Activated CD4-positive, alpha-beta memory T cell treated with anti-CD3 and anti-CD28 coated beads for 36 hours (primary cell): ENCODE measurements at regions not wholly inside any gene's neighbourhood (a gene's known extent, or its start where the extent isn't known, plus 50 kb on each side); places are given as distances from the start of the nearest gene placed in this dataset.
A peak's percentile ranks its signal among the peaks of the same experiment; 100 is the strongest.

Experiments
- CTCF ChIA-PET: fragments of 350-600 bp; sonication (Branson Sonifier 250); formaldehyde crosslinking; loops from one replicate; lab custom pipeline; 2021; ENCODE audit warnings: antibody characterized with exemption, inconsistent platforms; lab: Charles Lee
- POLR2A ChIA-PET: fragments of 350-600 bp; sonication (Branson Sonifier 250); formaldehyde crosslinking; loops from one replicate; lab custom pipeline; 2021; ENCODE audit warnings: antibody characterized with exemption; lab: Charles Lee
- DNase-seq: peaks from one replicate; pipeline ENCODE4 v3.0.0-alpha.2; 2020
- H3K27ac Mint-ChIP-seq: one replicate; pipeline ENCODE4 v1.8.0; 2021; ENCODE audit warnings: mixed read lengths
- H3K27me3 Mint-ChIP-seq: one replicate; pipeline ENCODE4 v1.8.0; 2021; ENCODE audit warnings: mixed read lengths
- H3K36me3 Mint-ChIP-seq: one replicate; pipeline ENCODE4 v1.8.0; 2021; ENCODE audit warnings: mixed read lengths
- H3K4me1 Mint-ChIP-seq: one replicate; pipeline ENCODE4 v1.8.0; 2021; ENCODE audit warnings: low read depth, mixed read lengths
- H3K4me3 Mint-ChIP-seq: one replicate; pipeline ENCODE4 v1.8.0; 2021; ENCODE audit warnings: mild to moderate bottlenecking, mixed read lengths
- H3K9me3 Mint-ChIP-seq: one replicate; pipeline ENCODE4 v1.8.0; 2021; ENCODE audit warnings: mixed read lengths
- intact Hi-C: fragments of 100-400 bp; cut with micrococcal nuclease; formaldehyde crosslinking; loops from one replicate; pipeline ENCODE4 v1.15.1; 2023

GRCh38 chr1:221439008-221439746 lies 302.7 kb downstream of the DUSP10 start:
- Mint-ChIP-seq H3K4me1 (peaks cover 34% of the 10 kb centered on the region), H3K4me3 (peak overlapping the region; percentile 6), H3K36me3 (no peaks in the 10 kb centered on the region), H3K27ac (peak overlapping the region; percentile 81), H3K27me3 (peaks cover 5% of the 10 kb centered on the region), H3K9me3 (no peaks in the 10 kb centered on the region)
- POLR2A ChIA-PET, result interaction anchor here (0.7 to 1.4 kb wide), 4 partner anchors 269 to 390 kb away, joined by 3 to 6 read pairs (median 4); no protein-coding TSS in a partner anchor
- DNase-seq, result peak; percentile 86
- CTCF ChIA-PET, result interaction anchor here (0.7 to 1.5 kb wide), 5 partner anchors 7 to 355 kb away, joined by 3 to 4 read pairs (median 3); no protein-coding TSS in a partner anchor
- intact Hi-C loops, result loop anchor here (1.0 to 10.0 kb wide), 8 partner anchors 144 to 560 kb away; partner anchors contain the start of genes DUSP10 and HLX

- ChIA-PET CTCF (interaction anchor here (1.2 to 1.5 kb wide), 4 partner anchors 8 to 355 kb away, joined by 3 to 4 read pairs (median 3); no protein-coding TSS in a partner anchor), POLR2A (interaction anchor here (1.1 to 1.4 kb wide), 5 partner anchors 256 to 390 kb away, joined by 3 to 6 read pairs (median 3); no protein-coding TSS in a partner anchor)
- H3K27me3 Mint-ChIP-seq, result peaks cover 6% of the 10 kb centered on the region
- peaks cover 32% of the 10 kb centered on the region for H3K4me1 Mint-ChIP-seq
- H3K36me3 Mint-ChIP-seq, result no peaks in the 10 kb centered on the region
- peak; percentile 67 for DNase-seq
- intact Hi-C loops, result loop anchor here (1.0 to 10.0 kb wide), 13 partner anchors 9 to 561 kb away; partner anchors contain the start of genes DUSP10 and HLX
- no peaks in the 10 kb centered on the region for H3K9me3 Mint-ChIP-seq
- H3K4me3 Mint-ChIP-seq, result no peak overlapping the region
- H3K27ac Mint-ChIP-seq, result peak overlapping the region; percentile 81
Observed at GRCh38 chr1:221439747-221440501, 302.0 kb downstream of the DUSP10 start.

GRCh38 chr1:221440658-221441057 lies 301.2 kb downstream of the DUSP10 start:
- POLR2A ChIA-PET, result interaction anchor here (1.1 to 1.4 kb wide), 3 partner anchors 255 to 389 kb away, joined by 3 to 6 read pairs (median 3); no protein-coding TSS in a partner anchor
- H3K27ac Mint-ChIP-seq, result peak overlapping the region; percentile 81
- H3K27me3 Mint-ChIP-seq, result peaks cover 6% of the 10 kb centered on the region
- H3K4me1 Mint-ChIP-seq, result peaks cover 28% of the 10 kb centered on the region
- DNase-seq, result no peak
- no peaks in the 10 kb centered on the region for H3K9me3 Mint-ChIP-seq
- intact Hi-C loops, result loop anchor here (1.0 to 5.0 kb wide), 5 partner anchors 9 to 352 kb away; no protein-coding TSS in a partner anchor
- H3K4me3 Mint-ChIP-seq, result no peak overlapping the region
- no peaks in the 10 kb centered on the region for H3K36me3 Mint-ChIP-seq
- CTCF ChIA-PET, result interaction anchor here (1.5 kb wide), 1 partner anchor 9 kb away, joined by 4 read pairs; no protein-coding TSS in a partner anchor

GRCh38 chr1:221442056-221442455 lies 299.8 kb downstream of the DUSP10 start:
- no peak overlapping the region for H3K27ac Mint-ChIP-seq
- POLR2A ChIA-PET, result no interaction called here
- no peaks in the 10 kb centered on the region for H3K36me3 Mint-ChIP-seq
- CTCF ChIA-PET, result no interaction called here
- intact Hi-C loops, result loop anchor here (5.0 kb wide), 1 partner anchor 350 kb away; no protein-coding TSS in a partner anchor
- peaks cover 28% of the 10 kb centered on the region for H3K4me1 Mint-ChIP-seq
- no peak for DNase-seq
- H3K4me3 Mint-ChIP-seq, result no peak overlapping the region
- no peaks in the 10 kb centered on the region for H3K9me3 Mint-ChIP-seq
- peaks cover 10% of the 10 kb centered on the region for H3K27me3 Mint-ChIP-seq

GRCh38 chr1:221444346-221444745 lies 297.5 kb downstream of the DUSP10 start:
- Mint-ChIP-seq H3K9me3 (no peaks in the 10 kb centered on the region), H3K4me1 (peaks cover 18% of the 10 kb centered on the region), H3K27ac (no peak overlapping the region), H3K36me3 (no peaks in the 10 kb centered on the region), H3K27me3 (peaks cover 10% of the 10 kb centered on the region), H3K4me3 (no peak overlapping the region)
- DNase-seq, result no peak
- CTCF ChIA-PET, result interaction anchor here (2.5 kb wide), 1 partner anchor 9 kb away, joined by 8 read pairs; no protein-coding TSS in a partner anchor
- POLR2A ChIA-PET, result no interaction called here
- intact Hi-C loops, result loop anchor here (5.0 kb wide), 1 partner anchor 348 kb away; no protein-coding TSS in a partner anchor

- intact Hi-C loops, result loop anchor here (1.0 kb wide), 1 partner anchor 8 kb away; no protein-coding TSS in a partner anchor
- Mint-ChIP-seq H3K27me3 (peaks cover 9% of the 10 kb centered on the region), H3K4me3 (no peak overlapping the region), H3K9me3 (no peaks in the 10 kb centered on the region), H3K27ac (no peak overlapping the region), H3K4me1 (peaks cover 14% of the 10 kb centered on the region), H3K36me3 (no peaks in the 10 kb centered on the region)
- CTCF ChIA-PET, result interaction anchor here (0.8 to 1.6 kb wide), 3 partner anchors 10 to 1006 kb away, joined by 3 read pairs; no protein-coding TSS in a partner anchor
- POLR2A ChIA-PET, result no interaction called here
- DNase-seq, result no peak
Observed at GRCh38 chr1:221448585-221449175, 293.2 kb downstream of the DUSP10 start.

GRCh38 chr1:221449194-221449593 lies 292.7 kb downstream of the DUSP10 start:
- CTCF ChIA-PET, result interaction anchor here (0.8 to 1.6 kb wide), 3 partner anchors 10 to 1006 kb away, joined by 3 read pairs; no protein-coding TSS in a partner anchor
- intact Hi-C loops, result loop anchor here (1.0 kb wide), 1 partner anchor 9 kb away; no protein-coding TSS in a partner anchor
- H3K4me3 Mint-ChIP-seq, result no peak overlapping the region

GRCh38 chr1:221449801-221450470 lies 292.0 kb downstream of the DUSP10 start:
- intact Hi-C loops, result loop anchor here (1.0 kb wide), 1 partner anchor 10 kb away; no protein-coding TSS in a partner anchor
- peak; percentile 25 for DNase-seq
- H3K9me3 Mint-ChIP-seq, result no peaks in the 10 kb centered on the region
- H3K27ac Mint-ChIP-seq, result no peak overlapping the region
- CTCF ChIA-PET, result no interaction called here
- POLR2A ChIA-PET, result no interaction called here
- no peaks in the 10 kb centered on the region for H3K36me3 Mint-ChIP-seq
- H3K4me3 Mint-ChIP-seq, result no peak overlapping the region
- peaks cover 7% of the 10 kb centered on the region for H3K27me3 Mint-ChIP-seq
- peaks cover 14% of the 10 kb centered on the region for H3K4me1 Mint-ChIP-seq

More at GRCh38 chr1:221449194-221449593, 292.7 kb downstream of the DUSP10 start:
- peaks cover 14% of the 10 kb centered on the region for H3K4me1 Mint-ChIP-seq
- POLR2A ChIA-PET, result no interaction called here
- H3K27ac Mint-ChIP-seq, result no peak overlapping the region
- no peak for DNase-seq
- H3K27me3 Mint-ChIP-seq, result peaks cover 5% of the 10 kb centered on the region
- no peaks in the 10 kb centered on the region for H3K36me3 Mint-ChIP-seq
- no peaks in the 10 kb centered on the region for H3K9me3 Mint-ChIP-seq

- Mint-ChIP-seq H3K27me3 (peaks cover 5% of the 10 kb centered on the region), H3K4me3 (no peak overlapping the region), H3K9me3 (no peaks in the 10 kb centered on the region), H3K36me3 (no peaks in the 10 kb centered on the region), H3K27ac (no peak overlapping the region), H3K4me1 (peaks cover 14% of the 10 kb centered on the region)
- ChIA-PET POLR2A (no interaction called here), CTCF (no interaction called here)
- DNase-seq, result no peak
- intact Hi-C loops, result no loop called here
Observed at GRCh38 chr1:221451741-221452140, 290.1 kb downstream of the DUSP10 start.

GRCh38 chr1:221454096-221454495 lies 287.8 kb downstream of the DUSP10 start:
- no peak for DNase-seq
- Mint-ChIP-seq H3K36me3 (no peaks in the 10 kb centered on the region), H3K27ac (no peak overlapping the region), H3K4me3 (no peak overlapping the region), H3K9me3 (no peaks in the 10 kb centered on the region), H3K4me1 (peaks cover 14% of the 10 kb centered on the region), H3K27me3 (peaks cover 8% of the 10 kb centered on the region)
- intact Hi-C loops, result no loop called here
- ChIA-PET POLR2A (no interaction called here), CTCF (interaction anchor here (1.2 kb wide), 1 partner anchor 19 kb away, joined by 3 read pairs; no protein-coding TSS in a partner anchor)

GRCh38 chr1:221456918-221457317 lies 285.0 kb downstream of the DUSP10 start:
- Mint-ChIP-seq H3K9me3 (no peaks in the 10 kb centered on the region), H3K4me3 (no peak overlapping the region), H3K27ac (no peak overlapping the region), H3K27me3 (peaks cover 12% of the 10 kb centered on the region), H3K4me1 (no peaks in the 10 kb centered on the region), H3K36me3 (no peaks in the 10 kb centered on the region)
- CTCF ChIA-PET, result no interaction called here
- intact Hi-C loops, result no loop called here
- POLR2A ChIA-PET, result no interaction called here
- DNase-seq, result no peak
